SK-N-MC (cell line): ENCODE measurements at regions not wholly inside any gene's neighbourhood (a gene's known extent, or its start where the extent isn't known, plus 50 kb on each side); places are given as distances from the start of the nearest gene placed in this dataset.

Source experiments
- DNase-seq: peaks from one replicate; pipeline ENCODE4 v3.0.0-alpha.2; 2011; ENCODE audit warnings: low read depth, low spot score
- H3K27ac ChIP-seq: fragments of 200-600 bp; sonication (generic); 2 replicates; pipeline ENCODE4 v1.5.1; 2016; ENCODE audit warnings: mixed run types
- H3K36me3 ChIP-seq: fragments of 200-600 bp; sonication (generic); 2 replicates; pipeline ENCODE4 v1.6.1; 2017; ENCODE audit warnings: antibody characterized with exemption, low read length, mixed read lengths; ENCODE audit not compliant: insufficient read depth
- H3K4me3 ChIP-seq: fragments of 200-600 bp; sonication (generic); 2 replicates; pipeline ENCODE4 v1.5.1; 2016
- H3K9ac ChIP-seq: fragments of 200-600 bp; sonication (generic); 2 replicates; pipeline ENCODE4 v1.8.0; 2017; ENCODE audit warnings: mixed run types, mixed read lengths; ENCODE audit not compliant: insufficient read length
- H3K9me3 ChIP-seq: fragments of 200-600 bp; sonication (generic); 2 replicates; pipeline ENCODE4 v1.6.1; 2017; ENCODE audit warnings: low read depth, mild to moderate bottlenecking, antibody characterized with exemption, low read length, moderate library complexity, mixed read lengths
- EZH2 ChIP-seq: fragments of 200-600 bp; sonication (generic); IDR thresholded peaks from one replicate; pipeline ENCODE4 v1.6.1; 2017; ENCODE audit warnings: antibody characterized with exemption
- FOXP2 ChIP-seq: optimal IDR thresholded peaks from 2 replicates; pipeline ENCODE3; 2011; ENCODE audit warnings: mild to moderate bottlenecking, moderate library complexity; ENCODE audit not compliant: insufficient read depth; ENCODE audit errors: extremely low read length, control extremely low read depth
- POLR2AphosphoS5 ChIP-seq: IDR thresholded peaks from 2 replicates; pipeline ENCODE4 v1.6.1; 2012; ENCODE audit warnings: mild to moderate bottlenecking, low read depth, low read length, borderline replicate concordance

DNA sequence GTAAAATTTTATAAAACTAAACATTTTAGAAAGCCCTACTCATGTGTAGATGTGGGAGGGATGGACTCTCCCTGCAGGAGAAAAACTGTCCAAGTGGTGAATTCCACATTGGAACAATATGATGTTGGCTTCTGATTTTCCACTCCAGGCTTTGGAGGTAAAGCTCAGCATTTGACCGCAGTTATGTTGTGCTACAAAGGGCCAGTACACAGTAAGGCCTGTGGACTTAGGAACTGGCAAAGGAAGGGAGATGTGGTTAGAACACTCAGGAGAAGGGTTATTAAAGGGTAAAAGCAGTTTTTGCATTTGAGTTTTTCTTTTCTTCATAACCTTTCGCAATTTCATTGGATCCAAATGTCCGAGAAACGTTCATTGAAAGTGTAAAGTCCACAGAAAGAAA lies 150.3 kb upstream of the SASH1 start:
- DNase-seq = no peak
- Histone ChIP-seq H3K9me3 (no peaks in the 10 kb centered on the region), H3K36me3 (no peaks in the 10 kb centered on the region), H3K4me3 (no peak overlapping the region), H3K27ac (no peak overlapping the region), H3K9ac (no peak overlapping the region)
- TF ChIP-seq FOXP2 = no peak
- no peak for TF ChIP-seq POLR2AphosphoS5
- TF ChIP-seq EZH2 = no peak

DNA sequence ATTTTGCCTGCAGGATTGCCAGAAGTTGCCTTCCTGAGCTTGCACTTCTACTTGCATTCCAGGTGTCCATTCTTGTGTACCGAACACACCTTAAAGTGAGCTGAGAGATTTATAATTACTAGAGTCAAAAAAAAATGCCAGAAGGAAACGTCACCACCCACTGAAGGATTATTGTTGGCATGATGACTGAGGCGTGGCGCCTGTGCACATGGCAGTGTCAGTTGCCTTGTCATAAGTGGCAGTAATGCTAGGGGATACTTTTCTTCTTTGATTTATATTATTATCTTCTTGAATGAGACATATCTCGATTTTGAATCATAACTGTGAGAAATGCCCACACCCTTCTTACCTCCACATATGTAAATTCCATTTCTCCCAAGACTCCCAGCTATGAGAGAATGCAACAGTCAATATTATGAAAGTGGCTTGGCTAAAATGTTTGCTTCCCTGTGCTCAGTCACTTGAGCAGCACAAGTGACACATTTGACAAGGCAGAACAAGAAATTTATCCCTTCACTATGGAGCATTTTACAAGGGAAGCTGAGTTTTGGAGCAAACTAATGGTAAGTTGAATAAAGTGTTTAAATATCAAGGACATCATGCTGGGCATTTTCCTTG lies 149.5 kb upstream of the SASH1 start:
- no peaks in the 10 kb centered on the region for H3K36me3 ChIP-seq
- TF ChIP-seq EZH2 (no peak), POLR2AphosphoS5 (no peak), FOXP2 (no peak)
- H3K4me3 ChIP-seq = no peak overlapping the region
- no peak for DNase-seq
- H3K9ac ChIP-seq = no peak overlapping the region
- no peak overlapping the region for H3K27ac ChIP-seq
- no peaks in the 10 kb centered on the region for H3K9me3 ChIP-seq

DNA sequence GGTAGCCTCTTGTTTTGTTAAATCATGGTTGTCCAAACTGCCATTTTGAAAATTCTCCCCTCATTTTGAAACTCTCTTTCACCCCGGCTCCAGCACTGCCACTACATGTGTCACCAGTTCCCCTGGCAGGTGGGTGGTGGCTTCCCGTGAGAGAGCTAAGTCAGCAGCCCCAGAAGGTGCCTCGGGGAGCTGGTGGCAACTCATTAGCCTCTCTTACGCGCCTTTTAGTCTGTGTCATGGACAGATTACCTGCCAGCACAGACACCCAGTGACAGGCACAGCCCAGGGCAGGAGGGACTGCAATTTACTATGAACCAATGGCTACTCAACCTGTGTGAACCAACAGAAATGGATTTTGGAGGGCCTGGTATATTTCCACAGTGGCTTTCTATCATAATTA lies 147.1 kb upstream of the SASH1 start:
- H3K9ac ChIP-seq = no peak overlapping the region
- H3K9me3 ChIP-seq = no peaks in the 10 kb centered on the region
- H3K4me3 ChIP-seq = no peak overlapping the region
- no peak overlapping the region for H3K27ac ChIP-seq
- DNase-seq = no peak
- TF ChIP-seq POLR2AphosphoS5 = no peak
- TF ChIP-seq FOXP2 = no peak
- no peak for TF ChIP-seq EZH2
- no peaks in the 10 kb centered on the region for H3K36me3 ChIP-seq

DNA sequence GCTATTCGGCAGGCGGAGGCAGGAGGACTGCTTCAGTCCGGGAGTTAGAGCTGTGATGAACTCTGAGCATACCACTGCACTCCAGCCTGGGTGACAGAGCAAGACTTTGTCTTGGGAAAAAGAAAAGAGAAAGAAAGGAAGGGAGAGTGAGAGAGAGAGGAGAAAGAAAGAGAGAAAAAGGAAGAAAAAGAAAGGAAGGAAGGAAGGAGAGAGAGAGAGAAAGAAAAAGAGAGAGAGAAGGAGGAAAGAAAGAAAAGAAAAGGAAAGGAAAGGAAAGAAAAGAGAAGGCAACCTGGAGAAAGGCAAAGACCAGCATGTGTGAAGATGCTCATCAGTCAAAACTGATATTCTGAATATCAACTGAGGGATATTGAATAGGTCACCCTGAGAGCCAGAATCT lies 143.1 kb upstream of the SASH1 start:
- no peak overlapping the region for H3K27ac ChIP-seq
- no peak for TF ChIP-seq POLR2AphosphoS5
- no peak for TF ChIP-seq EZH2
- TF ChIP-seq FOXP2 = no peak
- no peak for DNase-seq

DNA sequence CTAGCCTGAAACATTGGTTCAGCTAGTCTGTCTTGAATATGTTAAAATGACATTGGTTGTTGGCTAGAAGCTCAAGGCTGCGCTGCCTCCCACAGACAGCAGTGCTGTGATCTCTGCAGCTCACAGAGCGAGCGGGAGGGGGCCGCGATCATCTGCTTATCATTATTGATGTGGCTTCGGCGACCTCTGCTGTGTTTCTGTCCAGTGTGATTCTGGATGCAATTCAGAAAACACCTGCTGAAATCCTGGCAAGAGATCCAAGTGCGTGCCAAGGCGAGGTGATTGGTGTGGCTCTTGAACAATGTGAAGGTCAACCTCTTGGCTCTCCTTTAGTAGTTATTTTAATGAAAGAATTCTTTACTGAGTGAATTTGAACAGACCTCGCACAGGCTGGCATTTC lies 142.3 kb upstream of the SASH1 start:
- Histone ChIP-seq H3K9me3 (no peaks in the 10 kb centered on the region), H3K36me3 (no peaks in the 10 kb centered on the region), H3K9ac (no peak overlapping the region), H3K4me3 (no peak overlapping the region), H3K27ac (no peak overlapping the region)
- DNase-seq = no peak
- TF ChIP-seq POLR2AphosphoS5 (no peak), EZH2 (no peak), FOXP2 (no peak)

More for the DNA sequence above, 143.1 kb upstream of the SASH1 start:
- no peak overlapping the region for H3K9ac ChIP-seq
- no peaks in the 10 kb centered on the region for H3K36me3 ChIP-seq
- no peaks in the 10 kb centered on the region for H3K9me3 ChIP-seq
- no peak overlapping the region for H3K4me3 ChIP-seq

DNA sequence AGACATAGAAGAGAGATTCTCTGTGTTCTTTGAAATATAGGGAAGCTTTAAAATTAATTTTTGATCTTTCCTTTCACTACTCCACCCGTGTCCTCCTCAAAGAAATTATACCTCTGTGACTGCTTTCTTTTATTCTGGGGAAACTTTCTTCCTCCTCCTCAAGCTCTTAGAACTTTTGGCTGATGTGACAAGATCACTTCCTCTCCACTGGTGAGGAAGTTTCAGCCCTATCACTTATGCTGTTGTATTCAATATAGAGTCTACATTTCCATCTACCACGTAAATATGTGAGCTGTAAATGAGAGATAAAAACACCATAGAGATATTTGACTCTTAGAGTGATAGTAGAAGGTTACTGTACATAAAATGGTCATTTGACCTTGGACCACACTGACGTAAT lies 141.9 kb upstream of the SASH1 start:
- no peak overlapping the region for H3K4me3 ChIP-seq
- no peak overlapping the region for H3K9ac ChIP-seq
- H3K36me3 ChIP-seq = no peaks in the 10 kb centered on the region
- DNase-seq = no peak
- H3K9me3 ChIP-seq = no peaks in the 10 kb centered on the region
- H3K27ac ChIP-seq = no peak overlapping the region
- TF ChIP-seq EZH2 (no peak), POLR2AphosphoS5 (no peak), FOXP2 (no peak)

DNA sequence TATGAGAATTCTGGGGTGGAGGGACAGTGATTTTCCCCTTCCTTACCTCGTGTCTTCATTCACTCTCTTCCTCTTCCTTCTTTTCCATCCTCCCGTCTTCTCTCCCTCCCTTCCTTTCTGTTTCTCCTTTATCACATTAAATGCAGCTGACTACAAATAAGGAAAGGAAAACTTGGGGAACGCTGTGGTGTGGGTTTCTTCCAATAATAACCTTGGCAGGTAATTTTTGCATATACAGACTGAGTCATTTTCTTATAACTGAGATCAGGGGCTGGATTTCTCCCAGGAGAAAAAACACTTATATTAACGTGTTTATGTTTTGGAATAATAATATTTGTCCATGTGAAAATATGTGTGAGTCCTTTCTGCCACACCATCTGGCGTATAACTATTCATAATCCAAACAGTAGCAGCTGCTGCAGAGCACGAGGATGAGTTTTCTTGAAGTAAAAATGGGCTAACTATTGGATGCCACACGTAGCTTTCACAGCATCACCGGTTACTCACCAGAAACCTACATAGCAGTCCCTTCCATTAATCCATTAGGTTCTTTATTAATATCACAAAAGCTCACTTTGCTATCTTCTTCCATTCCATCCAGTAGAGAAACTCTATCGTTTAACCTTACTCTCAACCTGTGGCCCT lies 139.2 kb upstream of the SASH1 start:
- no peaks in the 10 kb centered on the region for H3K9me3 ChIP-seq
- no peaks in the 10 kb centered on the region for H3K36me3 ChIP-seq
- DNase-seq = no peak
- no peak for TF ChIP-seq POLR2AphosphoS5
- TF ChIP-seq EZH2 = no peak
- no peak overlapping the region for H3K4me3 ChIP-seq
- no peak overlapping the region for H3K9ac ChIP-seq
- no peak overlapping the region for H3K27ac ChIP-seq

DNA sequence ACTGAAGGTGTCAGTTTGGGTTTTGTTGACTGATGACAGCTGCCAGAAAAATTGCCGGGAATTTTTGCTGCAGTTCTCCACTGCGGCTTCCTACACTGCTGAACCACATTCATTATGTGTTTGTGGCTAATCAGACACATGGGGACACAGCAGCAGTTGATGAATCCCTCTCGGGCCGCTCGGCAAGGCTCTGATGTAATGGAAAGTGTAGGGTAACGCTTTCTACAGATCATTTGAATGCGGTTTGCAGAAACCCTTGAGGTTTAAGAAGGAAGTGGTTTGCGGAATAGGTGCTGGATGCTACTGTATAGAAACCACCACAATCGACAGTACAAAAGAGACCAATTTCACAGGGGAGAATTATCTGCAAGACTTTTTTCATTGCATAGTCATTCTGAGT lies 138.7 kb upstream of the SASH1 start:
- DNase-seq = no peak
- H3K4me3 ChIP-seq = no peak overlapping the region
- TF ChIP-seq EZH2 = no peak
- no peak for TF ChIP-seq POLR2AphosphoS5
- TF ChIP-seq FOXP2 = no peak
- no peaks in the 10 kb centered on the region for H3K9me3 ChIP-seq
- no peak overlapping the region for H3K9ac ChIP-seq
- no peaks in the 10 kb centered on the region for H3K36me3 ChIP-seq
- no peak overlapping the region for H3K27ac ChIP-seq

DNA sequence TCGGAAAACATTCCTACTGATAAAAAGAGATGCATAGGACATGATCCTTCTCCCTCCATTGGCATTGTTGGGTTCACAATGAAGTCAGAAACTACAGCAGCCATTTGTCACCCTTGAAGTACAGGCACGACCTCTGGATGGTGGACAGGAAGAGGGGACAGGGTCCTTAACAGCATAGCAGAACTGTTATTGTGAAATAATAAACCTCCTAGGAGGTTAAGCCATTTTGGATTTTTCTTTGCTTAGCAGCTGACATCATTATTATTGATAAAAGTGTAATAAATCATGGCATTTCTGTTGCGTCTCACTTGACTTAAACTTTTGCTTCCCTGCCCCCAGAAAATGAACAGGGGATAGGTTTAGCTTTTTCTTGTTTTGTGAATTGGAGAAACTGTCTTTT lies 134.3 kb upstream of the SASH1 start:
- Histone ChIP-seq H3K9ac (no peak overlapping the region), H3K4me3 (no peak overlapping the region), H3K36me3 (no peaks in the 10 kb centered on the region), H3K27ac (no peak overlapping the region), H3K9me3 (no peaks in the 10 kb centered on the region)
- DNase-seq = no peak
- TF ChIP-seq EZH2 = no peak
- no peak for TF ChIP-seq FOXP2
- no peak for TF ChIP-seq POLR2AphosphoS5
